Dermis microvascular lymphatic vessel endothelial cell (primary cell): ENCODE measurements at regions not wholly inside any gene's neighbourhood (a gene's known extent, or its start where the extent isn't known, plus 50 kb on each side); places are given as distances from the start of the nearest gene placed in this dataset.
"Not testable (repeated sequence)": the region's sequence is repeated elsewhere in the genome, so short reads cannot be mapped to it uniquely, and the experiment has no call there.

Source experiments
- DNase-seq, 2 donors: peaks; one replicate each; pipeline versions ENCODE4 v3.0.0 to v3.0.0-alpha.2; 2010; ENCODE audit warnings: low read depth in 2 of 2

DNA sequence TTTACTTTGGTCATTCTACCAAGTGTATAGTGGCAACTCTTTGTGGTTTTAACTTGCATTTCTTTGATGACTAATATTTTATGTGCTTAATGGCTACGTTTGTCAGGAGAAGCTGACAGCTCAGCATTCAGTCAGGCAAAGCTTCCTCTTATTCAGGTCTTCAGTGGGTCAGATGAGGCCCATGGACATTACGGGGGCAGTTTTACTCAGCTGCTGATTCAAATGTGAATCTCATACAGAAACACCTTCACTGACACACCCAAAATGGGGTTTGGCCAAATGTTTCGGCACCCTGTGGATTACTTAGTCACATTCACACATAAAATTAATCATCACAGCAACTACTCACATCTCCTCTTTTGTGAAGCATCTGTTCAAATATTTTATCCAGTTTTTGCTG lies 104.9 kb upstream of the PLD5 start:
- DNase-seq: no peak

DNA sequence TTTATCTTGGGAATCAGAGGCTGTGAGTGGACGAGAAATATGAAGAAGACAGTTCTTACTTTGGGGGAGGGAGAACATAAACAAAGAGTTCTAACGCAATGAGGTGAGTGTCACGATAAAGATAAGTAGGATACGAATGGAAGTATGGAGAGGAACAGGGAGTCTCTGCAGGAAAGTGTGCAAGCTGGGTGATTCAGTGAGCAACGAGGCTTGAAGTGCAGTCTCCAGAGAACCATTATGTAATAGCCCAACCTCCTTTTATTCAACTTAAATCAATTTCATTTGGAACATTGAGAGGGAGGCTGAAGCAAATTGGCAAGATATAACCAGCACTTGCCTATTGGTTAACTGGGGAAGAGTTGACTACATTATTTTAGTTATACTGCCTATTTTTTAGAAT lies 99.3 kb upstream of the PLD5 start:
- DNase-seq: no peak

DNA sequence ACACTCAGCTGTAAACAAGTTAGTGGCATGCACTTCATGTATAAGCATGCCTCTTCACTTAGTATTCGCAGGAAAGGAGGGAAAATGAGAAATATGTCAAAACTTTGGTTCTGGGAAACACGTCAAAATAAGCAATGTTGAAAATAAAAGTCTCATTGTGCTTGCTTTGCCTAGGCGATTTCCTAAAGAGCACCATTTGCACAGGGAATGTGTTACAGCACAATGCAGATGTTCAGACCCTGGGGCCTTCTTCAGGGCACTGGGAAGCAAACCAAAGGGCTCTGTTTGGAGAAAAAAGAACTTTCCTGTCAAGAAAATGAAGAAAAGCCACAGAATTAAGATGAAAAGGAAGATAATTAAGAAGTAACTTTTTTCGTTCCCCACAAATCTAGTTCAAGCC lies 98.6 kb upstream of the PLD5 start:
- no peak for DNase-seq

DNA sequence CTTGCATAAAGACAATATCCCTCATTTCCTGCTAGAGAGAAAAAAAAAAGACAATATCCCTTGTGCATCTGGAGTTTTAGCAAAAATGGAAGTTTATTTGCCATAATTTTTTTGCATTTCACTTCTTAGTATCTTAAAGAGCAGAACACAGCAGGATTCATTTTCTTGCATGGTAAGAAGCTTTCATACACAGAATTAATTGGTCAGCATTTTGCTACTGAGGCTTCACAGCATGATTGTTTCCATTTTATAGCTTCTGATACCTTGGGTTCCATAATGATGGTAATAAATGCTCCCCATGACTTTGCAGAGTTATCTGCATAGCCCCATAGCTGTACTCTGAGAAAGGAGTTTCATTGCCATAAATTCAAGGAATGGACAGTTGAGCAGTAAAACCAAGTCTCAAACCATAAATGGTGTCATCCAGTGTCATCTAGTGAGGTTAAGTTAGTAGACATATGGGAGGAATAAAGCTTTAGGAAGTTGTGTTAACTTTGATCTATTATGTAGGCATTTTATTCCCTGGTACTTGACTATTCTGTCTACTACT lies 88.8 kb upstream of the PLD5 start:
- no peak for DNase-seq

DNA sequence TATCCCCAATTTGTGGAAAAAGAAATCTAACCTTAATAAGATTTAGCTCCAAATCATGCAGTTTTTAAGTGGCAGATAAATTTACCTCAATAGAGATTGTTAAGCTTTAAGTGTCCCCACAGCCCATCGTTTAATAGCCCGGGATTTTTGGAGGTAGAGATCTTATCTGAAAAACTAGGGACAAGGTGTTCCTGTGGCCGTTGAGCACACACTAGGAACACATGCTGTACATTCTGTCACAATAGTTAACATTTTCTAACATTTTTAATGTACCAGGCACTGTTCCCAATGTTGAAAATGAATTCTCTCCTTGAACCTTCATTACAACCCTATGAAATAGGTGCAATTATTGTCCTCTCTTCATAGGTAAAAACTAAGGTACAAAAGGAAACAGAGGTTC lies 85.7 kb upstream of the PLD5 start:
- no peak for DNase-seq

DNA sequence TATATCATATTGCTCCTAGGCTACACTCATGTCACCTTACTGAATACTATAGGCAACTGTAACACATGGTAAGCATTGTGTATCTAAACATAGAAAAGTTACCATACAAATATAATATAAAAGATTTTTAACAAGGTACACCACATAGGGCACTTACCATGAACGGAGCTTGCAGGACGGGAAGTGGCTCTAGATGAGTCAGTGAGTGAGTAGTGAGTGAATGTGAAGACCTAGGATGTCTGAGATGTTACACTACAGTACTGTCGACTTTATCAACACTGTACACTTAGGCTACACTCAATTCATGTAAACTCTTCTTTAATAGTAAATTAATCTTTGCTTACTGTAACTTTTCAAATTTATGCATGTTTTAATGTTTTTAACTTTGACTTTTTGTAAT lies 81.0 kb upstream of the PLD5 start:
- no peak for DNase-seq

DNA sequence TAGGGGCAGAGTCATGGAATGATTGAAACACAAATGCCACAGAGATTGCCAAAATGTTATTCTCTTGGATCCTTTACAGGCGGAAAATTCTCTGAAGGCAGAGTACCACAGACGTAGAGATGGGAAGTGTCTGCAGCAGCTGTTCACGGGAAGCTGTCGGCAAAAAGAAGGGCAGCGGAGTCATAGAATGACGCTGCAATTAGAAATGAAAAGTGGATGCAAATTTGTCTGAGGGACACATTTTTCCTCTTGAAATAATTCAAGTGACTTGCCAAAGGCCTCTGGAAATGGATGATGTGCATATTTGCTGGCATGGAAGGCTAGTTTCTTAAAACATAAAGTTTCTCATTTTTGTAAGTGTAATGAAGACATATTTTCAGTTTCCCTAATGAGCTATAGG lies 77.5 kb upstream of the PLD5 start:
- DNase-seq: no peak

DNA sequence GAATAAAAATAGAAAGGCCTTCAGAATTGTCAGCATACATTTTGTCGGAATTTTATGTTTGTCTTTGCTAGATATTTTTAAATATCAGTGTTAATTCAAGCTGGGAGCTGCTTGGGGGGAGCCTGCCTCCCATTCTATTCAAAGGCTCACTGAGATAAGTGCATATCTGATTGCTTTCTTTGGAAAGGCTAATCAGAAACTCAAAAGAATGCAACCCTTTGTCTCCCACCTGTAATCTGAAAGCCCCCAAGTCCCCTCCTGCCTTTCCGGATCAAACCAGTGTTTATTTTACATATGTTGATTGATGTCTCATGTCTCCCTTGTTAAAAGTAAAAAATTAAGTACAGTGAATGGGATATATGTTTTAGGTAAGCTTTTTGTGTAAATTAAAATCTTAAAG lies 69.3 kb upstream of the PLD5 start:
- DNase-seq: not testable (repeated sequence)

DNA sequence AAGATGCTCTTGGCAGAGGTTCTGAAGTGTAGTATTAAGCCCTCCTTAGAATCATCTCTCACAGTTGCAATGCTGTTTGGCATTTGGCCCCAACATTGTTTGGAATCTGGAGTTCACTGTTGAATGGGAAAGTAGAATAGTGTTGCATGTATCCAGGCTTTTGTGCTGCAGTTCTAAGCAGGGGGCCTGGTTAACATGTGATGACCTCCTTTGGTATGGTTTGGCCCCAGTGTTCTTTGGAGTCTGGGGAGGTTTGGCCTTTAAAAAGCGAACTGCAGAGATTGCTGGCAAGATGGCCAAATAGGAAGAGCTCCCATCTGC lies 61.8 kb upstream of the PLD5 start:
- DNase-seq: no peak

DNA sequence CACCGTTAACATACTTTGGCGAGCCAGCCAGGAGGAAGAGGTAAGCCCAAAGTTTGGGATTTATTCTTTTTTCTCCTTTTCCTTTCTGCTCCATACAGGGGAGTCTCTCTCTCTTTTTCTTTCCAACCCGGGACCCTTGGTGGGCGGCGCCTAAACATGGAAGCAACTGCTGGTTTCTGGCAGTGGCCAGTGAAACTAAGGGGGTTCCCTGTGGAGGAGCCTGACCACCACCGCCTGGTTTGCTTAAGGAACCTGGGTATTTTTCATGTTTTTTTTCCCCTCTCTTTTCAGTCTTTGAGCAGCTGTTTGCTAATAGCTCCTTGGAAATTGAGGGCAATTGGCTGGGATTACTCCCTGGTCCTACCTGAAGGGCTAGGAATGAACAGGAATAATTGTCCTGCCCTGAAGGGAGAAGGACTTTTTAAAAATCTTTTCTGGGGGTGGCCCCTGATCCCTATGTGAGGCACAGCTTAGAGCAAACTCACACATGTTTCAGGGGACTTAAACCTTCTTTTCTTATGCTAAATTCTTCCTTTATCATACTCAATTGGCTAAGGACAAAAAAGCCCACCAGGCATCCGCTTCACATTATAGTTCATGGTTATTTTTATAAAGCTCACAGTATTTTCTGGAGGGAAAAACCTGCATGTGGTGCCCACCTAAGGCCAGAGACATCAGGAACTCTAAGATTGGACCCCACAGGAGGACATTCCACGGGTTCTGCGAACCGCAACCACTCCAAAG lies 61.3 kb upstream of the PLD5 start:
- DNase-seq: no peak

DNA sequence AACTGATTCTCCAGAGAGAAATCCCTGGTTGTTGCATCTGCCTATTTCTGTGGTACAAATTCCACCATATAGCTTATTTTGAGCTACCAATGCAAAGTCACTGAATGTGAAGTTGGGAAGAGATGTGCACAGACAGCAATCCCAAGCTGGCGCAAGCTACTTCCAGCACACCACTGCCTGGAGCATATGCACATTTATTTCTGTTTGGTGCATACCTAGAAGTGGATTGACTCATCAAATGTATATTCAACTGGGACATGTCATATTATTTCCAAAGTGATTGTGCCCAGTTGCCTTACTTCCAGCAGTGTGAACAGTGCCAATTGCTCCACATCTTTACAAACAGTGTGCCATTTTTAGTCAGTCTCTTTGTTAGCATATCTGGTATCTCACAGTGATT lies 58.2 kb upstream of the PLD5 start:
- no peak for DNase-seq

DNA sequence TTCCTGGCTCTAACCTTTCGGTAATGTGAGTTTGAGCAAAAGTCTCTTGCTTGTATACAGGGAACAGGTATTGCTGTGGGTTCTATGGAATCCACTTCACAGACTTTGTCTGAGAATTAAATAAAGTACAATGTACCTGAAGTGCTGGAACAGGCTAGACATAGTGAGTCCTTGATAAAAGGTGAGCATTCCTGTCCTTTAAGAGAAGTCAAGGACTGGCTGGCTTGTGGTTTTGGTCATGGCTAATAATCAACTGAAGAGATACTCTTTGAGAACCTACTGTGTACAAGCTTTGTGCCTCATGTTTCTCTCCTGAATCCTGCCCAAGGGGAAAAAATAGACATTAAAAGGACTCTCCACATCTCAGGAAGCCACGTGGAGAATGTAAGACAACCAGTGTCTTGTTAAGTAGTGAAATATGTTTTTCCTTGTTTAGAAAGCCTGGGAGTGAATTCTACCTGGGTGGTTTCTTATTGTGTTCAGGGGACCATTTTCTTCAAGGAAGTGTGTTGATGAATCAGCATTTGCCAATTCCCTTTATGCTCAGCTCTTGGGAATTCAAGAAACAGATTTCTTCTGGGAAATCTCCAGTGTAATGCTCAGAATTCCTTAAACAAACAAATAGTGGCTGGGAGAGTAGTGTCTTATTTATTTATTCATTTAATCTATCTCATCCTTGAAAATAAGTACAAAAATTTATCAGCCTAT lies 55.2 kb upstream of the PLD5 start:
- no peak for DNase-seq
